ENCODE measurements at regions not wholly inside any gene's neighbourhood (a gene's known extent, or its start where the extent isn't known, plus 50 kb on each side); places are given as distances from the start of the nearest gene placed in this dataset.

GRCh38 chr11:90732486-90732885 is 509.6 kb upstream of the CHORDC1 start:
- H3K9me3 ChIP-seq = no peaks in the 10 kb centered on the region
- H3K27me3 ChIP-seq (replicated peaks; ENCODE audit: control insufficient read depth, insufficient read depth, low read length) = no peaks in the 10 kb centered on the region
- H3K36me3 Mint-ChIP-seq (ENCODE audit: insufficient read depth, unreplicated experiment) = no peaks in the 10 kb centered on the region
- TF ChIP-seq CTCF (IDR thresholded peaks at IDR 0.05; ENCODE audit: insufficient read depth in 1 of 2, low read depth in 1 of 2, low read length in 1 of 2, severe bottlenecking in 1 of 2, unreplicated experiment in 1 of 2) = no peak
- H3K4me3 Mint-ChIP-seq (ENCODE audit: unreplicated experiment) = no peak overlapping the region
- H3K4me1 ChIP-seq = no peaks in the 10 kb centered on the region
- intact Hi-C loops (cut with micrococcal nuclease; ENCODE audit: unreplicated experiment) = no loop called here
- ChIA-PET CTCF (no interaction called here), POLR2A (no interaction called here)
- H3K36me3 ChIP-seq (ENCODE audit: control insufficient read depth, insufficient read depth, low read length) = no peaks in the 10 kb centered on the region
- H3K4me3 ChIP-seq (ENCODE audit: low read depth, low read length) = no peak overlapping the region
- H3K27ac Mint-ChIP-seq (ENCODE audit: unreplicated experiment) = no peak overlapping the region
- H3K9me3 Mint-ChIP-seq (ENCODE audit: unreplicated experiment) = no peaks in the 10 kb centered on the region
- peaks cover 3% of the 10 kb centered on the region for H3K27me3 Mint-ChIP-seq (ENCODE audit: insufficient read depth, unreplicated experiment)
- no peak for DNase-seq
- no peaks in the 10 kb centered on the region for H3K4me1 Mint-ChIP-seq (ENCODE audit: low read depth, unreplicated experiment)
- BruUV-seq (replicated peaks) = no TSS peak

GRCh38 chr11:90723475-90723874 is 500.6 kb upstream of the CHORDC1 start:
- no peak for DNase-seq
- no TSS peak for BruUV-seq (replicated peaks)
- CTCF ChIA-PET = no interaction called here
- Mint-ChIP-seq H3K27me3 (ENCODE audit: insufficient read depth, unreplicated experiment) (no peaks in the 10 kb centered on the region), H3K4me1 (ENCODE audit: low read depth, unreplicated experiment) (peaks cover 6% of the 10 kb centered on the region), H3K9me3 (ENCODE audit: unreplicated experiment) (peaks cover 9% of the 10 kb centered on the region), H3K4me3 (ENCODE audit: unreplicated experiment) (no peak overlapping the region), H3K27ac (ENCODE audit: unreplicated experiment) (no peak overlapping the region), H3K36me3 (ENCODE audit: insufficient read depth, unreplicated experiment) (no peaks in the 10 kb centered on the region)
- POLR2A ChIA-PET = no interaction called here
- no peaks in the 10 kb centered on the region for H3K4me1 ChIP-seq
- peaks cover 7% of the 10 kb centered on the region; the same call in 1 of the 2 replicates for H3K9me3 ChIP-seq
- no peaks in the 10 kb centered on the region for H3K36me3 ChIP-seq (ENCODE audit: control insufficient read depth, insufficient read depth, low read length)
- H3K4me3 ChIP-seq (ENCODE audit: low read depth, low read length) = no peak overlapping the region
- TF ChIP-seq CTCF (IDR thresholded peaks at IDR 0.05; ENCODE audit: insufficient read depth in 1 of 2, low read depth in 1 of 2, low read length in 1 of 2, severe bottlenecking in 1 of 2, unreplicated experiment in 1 of 2) = no peak
- no peaks in the 10 kb centered on the region for H3K27me3 ChIP-seq (replicated peaks; ENCODE audit: control insufficient read depth, insufficient read depth, low read length)
- intact Hi-C loops (cut with micrococcal nuclease; ENCODE audit: unreplicated experiment) = no loop called here

GRCh38 chr11:90722552-90723190 is 499.8 kb upstream of the CHORDC1 start:
- Histone ChIP-seq H3K36me3 (ENCODE audit: control insufficient read depth, insufficient read depth, low read length) (no peaks in the 10 kb centered on the region), H3K27me3 (replicated peaks; ENCODE audit: control insufficient read depth, insufficient read depth, low read length) (no peaks in the 10 kb centered on the region), H3K4me3 (ENCODE audit: low read depth, low read length) (no peak overlapping the region), H3K9me3 (peaks cover 7% of the 10 kb centered on the region; the same call in 1 of the 2 replicates), H3K4me1 (no peaks in the 10 kb centered on the region)
- BruUV-seq (replicated peaks) = no TSS peak
- H3K4me3 Mint-ChIP-seq (ENCODE audit: unreplicated experiment) = no peak overlapping the region
- H3K27ac Mint-ChIP-seq (ENCODE audit: unreplicated experiment) = no peak overlapping the region
- ChIA-PET POLR2A (no interaction called here), CTCF (no interaction called here)
- peaks cover 10% of the 10 kb centered on the region for H3K9me3 Mint-ChIP-seq (ENCODE audit: unreplicated experiment)
- no peak for DNase-seq
- no peaks in the 10 kb centered on the region for H3K36me3 Mint-ChIP-seq (ENCODE audit: insufficient read depth, unreplicated experiment)
- peaks cover 6% of the 10 kb centered on the region for H3K4me1 Mint-ChIP-seq (ENCODE audit: low read depth, unreplicated experiment)
- no peaks in the 10 kb centered on the region for H3K27me3 Mint-ChIP-seq (ENCODE audit: insufficient read depth, unreplicated experiment)
- TF ChIP-seq CTCF (IDR thresholded peaks at IDR 0.05; ENCODE audit: insufficient read depth in 1 of 2, low read depth in 1 of 2, low read length in 1 of 2, severe bottlenecking in 1 of 2, unreplicated experiment in 1 of 2) = no peak
- intact Hi-C loops (cut with micrococcal nuclease; ENCODE audit: unreplicated experiment) = no loop called here

Measured in Caco-2 (cell line).